ENCODE measurements at regions not wholly inside any gene's neighbourhood (a gene's known extent, or its start where the extent isn't known, plus 50 kb on each side); places are given as distances from the start of the nearest gene placed in this dataset.

DNA sequence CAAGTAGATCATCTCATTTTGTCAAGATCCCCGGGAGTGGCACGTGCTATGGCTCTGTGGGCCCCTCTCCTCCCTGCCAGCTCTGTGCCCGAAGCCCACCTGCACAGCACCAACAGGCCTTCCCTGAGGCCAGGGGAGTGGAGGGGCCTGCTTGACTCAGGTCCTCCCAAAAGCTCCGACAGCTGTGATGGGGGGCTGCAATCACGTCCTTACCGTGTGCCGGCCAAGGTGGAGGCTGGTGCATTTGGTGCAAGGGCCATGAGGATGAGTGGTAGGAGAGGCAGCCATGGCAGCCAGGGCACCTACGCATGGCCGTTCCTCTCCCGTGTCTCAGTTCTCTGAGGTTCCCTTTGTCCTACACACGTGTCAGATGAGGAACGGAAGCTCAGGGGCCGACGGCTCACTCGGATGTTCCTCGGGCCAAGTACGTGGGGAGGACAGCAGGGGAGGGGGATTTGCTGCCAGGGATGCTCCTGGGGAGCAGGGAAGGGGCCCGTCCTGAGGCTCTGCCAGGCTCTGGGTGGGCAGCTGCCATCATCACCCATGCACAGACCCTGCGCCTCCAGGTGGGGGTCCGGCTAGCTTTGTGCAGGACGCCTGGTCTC, 95.8 kb downstream of the HMX1 start:
- DNase-seq (ENCODE audit: low spot score in 2 of 2): no peak
- 67 to 77% methylated on average over 16 to 21 of the region's 21 CpGs for WGBS, 2 donors
- no peak overlapping the region for H3K27ac ChIP-seq
- no peaks in the 10 kb centered on the region for H3K27me3 ChIP-seq
- peaks cover 0 to 12% (median 0%) of the 10 kb centered on the region in 4 donors for H3K9me3 ChIP-seq
- H3K36me3 ChIP-seq: no peaks in the 10 kb centered on the region
- no peak for TF ChIP-seq POLR2A (IDR thresholded peaks at IDR 0.05)
- TF ChIP-seq EP300 (IDR thresholded peaks at IDR 0.05): no peak
- TF ChIP-seq, protein P1, sequence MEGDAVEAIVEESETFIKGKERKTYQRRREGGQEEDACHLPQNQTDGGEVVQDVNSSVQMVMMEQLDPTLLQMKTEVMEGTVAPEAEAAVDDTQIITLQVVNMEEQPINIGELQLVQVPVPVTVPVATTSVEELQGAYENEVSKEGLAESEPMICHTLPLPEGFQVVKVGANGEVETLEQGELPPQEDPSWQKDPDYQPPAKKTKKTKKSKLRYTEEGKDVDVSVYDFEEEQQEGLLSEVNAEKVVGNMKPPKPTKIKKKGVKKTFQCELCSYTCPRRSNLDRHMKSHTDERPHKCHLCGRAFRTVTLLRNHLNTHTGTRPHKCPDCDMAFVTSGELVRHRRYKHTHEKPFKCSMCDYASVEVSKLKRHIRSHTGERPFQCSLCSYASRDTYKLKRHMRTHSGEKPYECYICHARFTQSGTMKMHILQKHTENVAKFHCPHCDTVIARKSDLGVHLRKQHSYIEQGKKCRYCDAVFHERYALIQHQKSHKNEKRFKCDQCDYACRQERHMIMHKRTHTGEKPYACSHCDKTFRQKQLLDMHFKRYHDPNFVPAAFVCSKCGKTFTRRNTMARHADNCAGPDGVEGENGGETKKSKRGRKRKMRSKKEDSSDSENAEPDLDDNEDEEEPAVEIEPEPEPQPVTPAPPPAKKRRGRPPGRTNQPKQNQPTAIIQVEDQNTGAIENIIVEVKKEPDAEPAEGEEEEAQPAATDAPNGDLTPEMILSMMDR (IDR thresholded peaks at IDR 0.05): no peak
- H3K4me3 ChIP-seq: no peak overlapping the region
- no peaks in the 10 kb centered on the region for H3K4me1 ChIP-seq

DNA sequence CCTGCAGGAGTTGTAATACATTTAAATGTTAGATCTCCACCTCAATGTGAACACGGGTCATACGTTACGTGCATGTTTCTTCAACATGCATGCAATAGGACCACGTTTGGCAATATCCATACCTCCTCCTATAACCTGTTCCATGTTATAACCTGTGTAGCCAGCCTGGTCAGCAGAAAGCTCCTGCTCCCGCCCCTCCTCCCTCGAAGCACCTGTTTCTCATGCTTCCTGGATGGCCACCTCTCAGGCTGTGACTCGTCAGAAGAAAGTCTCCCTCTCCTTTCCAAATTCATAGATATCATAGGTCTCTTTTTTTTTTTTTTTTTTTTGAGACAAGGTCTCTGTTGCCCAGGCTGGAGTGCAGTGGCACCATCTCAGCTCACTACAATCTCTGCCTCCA, 96.5 kb downstream of the HMX1 start:
- WGBS, 2 donors: 84 to 89% methylated on average over 7 of the region's 7 CpGs
- peaks cover 0 to 12% (median 0%) of the 10 kb centered on the region in 4 donors for H3K9me3 ChIP-seq
- H3K4me1 ChIP-seq: no peaks in the 10 kb centered on the region
- no peaks in the 10 kb centered on the region for H3K36me3 ChIP-seq
- TF ChIP-seq POLR2A (IDR thresholded peaks at IDR 0.05) (no peak), EP300 (IDR thresholded peaks at IDR 0.05) (no peak)
- TF ChIP-seq, protein P1 (IDR thresholded peaks at IDR 0.05): no peak
- DNase-seq (ENCODE audit: low spot score in 2 of 2): no peak
- no peaks in the 10 kb centered on the region for H3K27me3 ChIP-seq
- no peak overlapping the region for H3K4me3 ChIP-seq
- no peak overlapping the region for H3K27ac ChIP-seq

DNA sequence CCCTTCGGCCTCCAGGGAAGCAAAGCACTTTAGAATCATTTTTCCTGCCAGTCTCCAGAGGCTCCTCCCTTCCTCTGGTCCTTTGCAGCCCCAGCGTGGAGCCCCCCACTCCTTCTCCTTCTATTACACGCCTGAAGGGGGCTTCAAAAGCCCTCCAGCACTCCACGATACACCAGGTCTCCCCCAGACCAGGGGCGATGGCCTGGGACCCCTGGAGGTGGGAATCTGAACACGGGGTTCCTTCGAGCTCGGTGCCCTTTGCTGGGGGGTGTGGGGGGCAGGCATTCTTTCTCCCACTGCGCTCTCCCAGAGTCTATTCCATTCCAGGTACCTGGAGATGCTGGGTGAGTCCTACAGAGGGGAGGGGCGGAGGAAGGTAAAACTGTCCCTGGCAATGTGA, 97.6 kb downstream of the HMX1 start:
- WGBS, 2 donors: 70 to 71% methylated on average over 9 to 10 of the region's 10 CpGs
- no peaks in the 10 kb centered on the region for H3K27me3 ChIP-seq
- no peaks in the 10 kb centered on the region for H3K4me1 ChIP-seq
- no peaks in the 10 kb centered on the region for H3K36me3 ChIP-seq
- peaks cover 0 to 12% (median 0%) of the 10 kb centered on the region in 4 donors for H3K9me3 ChIP-seq
- TF ChIP-seq, protein P1 (IDR thresholded peaks at IDR 0.05): no peak
- TF ChIP-seq POLR2A (IDR thresholded peaks at IDR 0.05): no peak
- TF ChIP-seq EP300 (IDR thresholded peaks at IDR 0.05): no peak
- H3K4me3 ChIP-seq: no peak overlapping the region
- no peak overlapping the region for H3K27ac ChIP-seq
- no peak for DNase-seq (ENCODE audit: low spot score in 2 of 2)

DNA sequence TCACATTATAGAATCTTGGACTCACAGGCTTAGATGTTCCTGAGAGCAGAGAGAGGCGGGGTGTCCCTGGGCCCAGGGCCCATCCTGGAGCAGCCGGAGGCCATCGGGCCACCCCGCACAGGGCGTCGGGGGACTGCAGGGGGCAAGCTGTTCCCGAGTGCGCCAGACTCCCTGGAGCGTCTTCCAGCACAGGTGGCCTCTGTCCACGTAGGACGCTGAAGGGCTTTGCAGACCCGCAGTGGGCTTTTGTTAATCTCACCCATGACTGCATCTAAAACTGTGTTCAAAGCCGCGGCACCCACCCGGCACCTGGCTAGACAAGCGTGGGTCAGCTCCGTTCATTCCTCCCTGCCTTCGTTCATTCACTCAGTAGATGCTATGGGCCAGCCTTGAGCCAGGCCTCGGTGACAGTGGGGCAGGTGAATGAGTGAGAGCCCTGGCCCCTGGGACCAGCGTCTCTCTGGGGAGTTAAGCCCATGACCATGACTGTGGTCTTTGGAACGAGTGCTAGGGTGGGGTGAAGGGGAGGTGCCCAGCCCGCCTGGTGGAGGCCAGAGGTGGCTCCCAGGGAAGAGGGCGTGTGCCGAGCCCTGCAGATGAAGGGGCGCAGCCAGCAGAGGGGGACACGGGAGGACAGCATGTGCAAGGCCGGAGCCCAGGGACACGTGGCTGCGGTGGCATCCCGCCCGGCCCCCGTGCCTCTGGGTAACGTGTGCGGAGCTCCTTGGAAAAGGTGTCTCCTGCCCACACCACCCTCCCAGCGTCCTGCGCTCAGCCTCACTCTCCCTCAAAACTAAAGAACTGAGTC, 98.3 kb downstream of the HMX1 start:
- TF ChIP-seq EP300 (IDR thresholded peaks at IDR 0.05) (no peak), POLR2A (IDR thresholded peaks at IDR 0.05) (no peak)
- TF ChIP-seq, protein P1 (IDR thresholded peaks at IDR 0.05): no peak
- H3K27me3 ChIP-seq: no peaks in the 10 kb centered on the region
- no peaks in the 10 kb centered on the region for H3K4me1 ChIP-seq
- no peak overlapping the region for H3K4me3 ChIP-seq
- H3K9me3 ChIP-seq: peaks cover 0 to 12% (median 0%) of the 10 kb centered on the region in 4 donors
- 80 to 86% methylated on average over 27 of the region's 36 CpGs for WGBS, 2 donors
- no peak for DNase-seq (ENCODE audit: low spot score in 2 of 2)
- H3K27ac ChIP-seq: no peak overlapping the region
- no peaks in the 10 kb centered on the region for H3K36me3 ChIP-seq

DNA sequence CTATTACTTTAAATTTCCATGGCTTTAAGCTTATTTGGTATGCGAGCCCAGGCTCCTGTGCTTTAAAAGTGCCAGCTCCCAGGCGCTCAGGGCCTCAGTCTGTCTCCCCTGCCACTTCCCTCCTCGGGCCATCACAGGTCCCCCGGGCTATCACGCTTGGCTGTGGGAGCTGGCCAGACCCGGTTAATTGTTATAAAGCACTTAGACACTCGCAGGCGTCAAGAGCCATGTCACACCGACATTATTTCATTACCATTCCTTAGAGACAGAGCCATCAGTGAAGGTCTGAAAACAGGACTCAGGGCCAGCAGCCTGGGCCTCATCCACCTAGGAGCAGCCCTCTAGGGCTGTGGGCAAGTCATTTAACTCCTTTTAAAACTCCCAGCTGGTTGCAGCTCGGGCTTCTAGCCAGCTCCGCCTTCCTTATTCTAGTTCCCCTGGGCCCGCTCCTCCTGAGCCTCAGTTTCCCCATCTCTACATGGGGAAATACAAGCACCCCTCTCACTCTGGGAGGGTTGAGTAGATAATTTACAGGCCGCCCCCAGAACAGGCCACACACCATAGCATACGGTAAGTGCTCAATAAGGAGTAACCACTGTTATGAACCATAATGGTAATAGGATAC, 99.0 kb downstream of the HMX1 start:
- Histone ChIP-seq H3K36me3 (no peaks in the 10 kb centered on the region), H3K4me1 (no peaks in the 10 kb centered on the region), H3K27ac (no peak overlapping the region), H3K27me3 (no peaks in the 10 kb centered on the region), H3K4me3 (no peak overlapping the region), H3K9me3 (peaks cover 0 to 17% (median 0%) of the 10 kb centered on the region in 4 donors)
- WGBS, 2 donors: 62 to 66% methylated on average over 14 of the region's 14 CpGs
- TF ChIP-seq EP300 (IDR thresholded peaks at IDR 0.05): no peak
- TF ChIP-seq, protein P1 (IDR thresholded peaks at IDR 0.05): no peak
- no peak for TF ChIP-seq POLR2A (IDR thresholded peaks at IDR 0.05)
- DNase-seq (ENCODE audit: low spot score in 2 of 2): no peak

Measured in tibial nerve (tissue), 4 donors.